ENCODE measurements at regions not wholly inside any gene's neighbourhood (a gene's known extent, or its start where the extent isn't known, plus 50 kb on each side); places are given as distances from the start of the nearest gene placed in this dataset.

- TF ChIP-seq, protein P1, sequence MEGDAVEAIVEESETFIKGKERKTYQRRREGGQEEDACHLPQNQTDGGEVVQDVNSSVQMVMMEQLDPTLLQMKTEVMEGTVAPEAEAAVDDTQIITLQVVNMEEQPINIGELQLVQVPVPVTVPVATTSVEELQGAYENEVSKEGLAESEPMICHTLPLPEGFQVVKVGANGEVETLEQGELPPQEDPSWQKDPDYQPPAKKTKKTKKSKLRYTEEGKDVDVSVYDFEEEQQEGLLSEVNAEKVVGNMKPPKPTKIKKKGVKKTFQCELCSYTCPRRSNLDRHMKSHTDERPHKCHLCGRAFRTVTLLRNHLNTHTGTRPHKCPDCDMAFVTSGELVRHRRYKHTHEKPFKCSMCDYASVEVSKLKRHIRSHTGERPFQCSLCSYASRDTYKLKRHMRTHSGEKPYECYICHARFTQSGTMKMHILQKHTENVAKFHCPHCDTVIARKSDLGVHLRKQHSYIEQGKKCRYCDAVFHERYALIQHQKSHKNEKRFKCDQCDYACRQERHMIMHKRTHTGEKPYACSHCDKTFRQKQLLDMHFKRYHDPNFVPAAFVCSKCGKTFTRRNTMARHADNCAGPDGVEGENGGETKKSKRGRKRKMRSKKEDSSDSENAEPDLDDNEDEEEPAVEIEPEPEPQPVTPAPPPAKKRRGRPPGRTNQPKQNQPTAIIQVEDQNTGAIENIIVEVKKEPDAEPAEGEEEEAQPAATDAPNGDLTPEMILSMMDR (conservative IDR thresholded peaks at IDR 0.05; ENCODE audit: low read length), result no peak
- no peak for TF ChIP-seq EZH2phosphoT487 (IDR thresholded peaks at IDR 0.05; ENCODE audit: borderline replicate concordance)
Measured at GRCh38 chr13:71214357-71214756, 652.6 kb downstream of the DACH1 start.

Data from Loucy (cell line).